Stimulated activated CD8-positive, alpha-beta memory T cell treated with anti-CD3 and anti-CD28 coated beads, Interleukin-12 subunit alpha, Interleukin-12 subunit beta, amount 100 ng/mL, for 4 hours (primary cell): ENCODE measurements at regions not wholly inside any gene's neighbourhood (a gene's known extent, or its start where the extent isn't known, plus 50 kb on each side); places are given as distances from the start of the nearest gene placed in this dataset.
"Not testable (repeated sequence)": the region's sequence is repeated elsewhere in the genome, so short reads cannot be mapped to it uniquely, and the experiment has no call there.

Source experiments
- DNase-seq: peaks from one replicate; pipeline ENCODE4 v3.0.0-alpha.2; 2020; ENCODE audit warnings: low read depth

DNA sequence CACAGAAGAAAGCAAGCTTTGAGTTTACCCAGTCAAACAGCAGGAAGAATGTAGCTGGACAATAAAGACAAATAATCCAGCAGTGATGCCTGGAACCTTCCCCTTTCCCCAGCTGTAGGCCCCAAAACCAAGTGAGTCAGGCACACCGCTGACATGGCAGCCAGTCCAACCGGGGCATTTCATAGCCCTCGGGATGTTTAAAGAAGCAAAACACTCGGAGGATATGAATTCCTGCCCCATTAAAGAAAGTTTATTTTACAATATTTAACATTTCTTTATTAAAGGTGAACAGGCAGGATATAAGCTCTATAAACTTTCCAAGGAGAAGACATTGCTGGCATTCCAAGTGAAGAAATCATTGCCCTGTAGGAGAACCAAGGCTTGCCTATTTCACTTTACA lies 507.6 kb upstream of the TNP1 start:
- DNase-seq: no peak

DNA sequence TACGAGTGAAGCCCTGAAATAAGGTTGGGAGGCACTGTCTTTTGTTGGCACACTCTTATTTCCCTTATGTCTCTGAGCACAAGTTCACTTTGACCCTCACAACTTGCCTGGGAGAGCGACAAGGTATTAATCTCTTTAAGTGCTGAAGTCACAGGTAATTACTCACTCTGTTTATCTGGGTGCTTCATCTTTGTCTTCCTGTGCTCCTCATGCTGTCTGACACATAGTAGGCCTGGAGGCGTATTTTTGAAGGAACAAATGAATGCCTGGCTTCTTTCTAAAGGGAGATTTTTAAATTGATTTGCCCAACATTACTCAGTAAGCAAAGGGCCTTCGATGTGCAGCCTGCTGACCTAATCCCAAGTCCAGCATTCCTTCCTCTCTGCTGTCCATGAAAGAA lies 507.1 kb upstream of the TNP1 start:
- DNase-seq: no peak

DNA sequence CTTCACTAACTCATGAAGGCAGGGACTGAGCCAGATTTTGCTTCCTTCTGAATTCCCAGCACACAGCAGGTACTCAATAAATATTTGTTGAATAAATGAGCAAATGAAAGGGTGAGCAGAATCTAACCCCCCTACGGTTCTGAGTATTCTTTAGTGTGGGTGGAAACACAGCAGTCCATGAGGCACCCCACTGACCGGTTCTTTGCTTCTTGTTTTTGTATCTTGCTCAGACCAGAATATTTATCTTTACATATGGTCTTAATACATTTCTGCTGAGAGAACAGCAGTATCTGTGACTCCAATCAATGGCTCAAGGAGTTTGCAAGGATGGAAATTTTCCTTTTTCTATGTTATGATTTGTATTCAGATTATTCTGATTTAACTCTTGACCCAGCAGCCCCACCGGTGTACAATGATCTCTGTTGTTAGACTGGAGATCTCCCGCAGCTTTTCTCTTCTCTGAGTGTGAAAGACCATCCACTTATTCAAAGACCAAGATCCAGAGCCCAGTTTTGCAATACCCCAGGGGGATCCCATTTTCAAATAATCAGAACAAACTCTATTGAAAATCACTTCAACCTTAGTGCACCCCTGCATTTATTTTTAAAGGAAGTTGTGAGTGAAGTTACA lies 506.5 kb upstream of the TNP1 start:
- no peak for DNase-seq

DNA sequence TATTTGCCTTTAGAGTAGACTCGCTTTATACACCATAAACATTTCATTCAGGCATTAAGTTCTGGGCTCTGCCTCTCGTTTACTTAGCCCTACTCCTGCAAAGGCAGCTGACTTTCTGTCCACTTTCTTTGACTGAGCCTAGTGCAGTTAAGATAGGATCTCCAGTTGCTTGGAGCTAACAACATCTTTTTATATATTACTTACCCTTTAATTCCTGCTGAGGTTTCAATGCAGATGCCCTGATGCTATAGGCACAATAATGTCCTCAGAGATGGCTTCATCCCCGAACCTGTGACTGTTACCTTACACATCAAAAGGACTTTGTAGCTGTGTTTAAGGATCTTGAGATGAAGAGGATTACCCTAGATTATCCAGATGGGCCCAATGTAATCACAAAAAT lies 505.8 kb upstream of the TNP1 start:
- DNase-seq: no peak

DNA sequence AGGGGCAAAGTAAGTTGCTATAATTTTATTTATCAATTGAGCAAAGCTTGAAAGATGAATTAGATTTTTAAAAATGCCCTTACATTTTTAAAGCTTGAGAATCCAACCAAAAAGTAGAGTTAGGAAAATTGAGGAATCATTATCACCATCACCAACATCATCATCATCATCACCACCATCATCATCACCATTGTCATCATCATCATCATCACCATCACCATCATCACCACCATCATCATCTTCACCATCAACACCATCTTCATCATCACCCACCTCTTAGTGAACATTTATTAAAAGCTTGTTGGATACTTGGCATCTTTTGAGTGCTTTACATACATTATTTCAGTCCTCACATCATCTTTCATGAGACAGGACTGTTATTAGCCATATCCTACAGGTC lies 504.4 kb upstream of the TNP1 start:
- no peak for DNase-seq

DNA sequence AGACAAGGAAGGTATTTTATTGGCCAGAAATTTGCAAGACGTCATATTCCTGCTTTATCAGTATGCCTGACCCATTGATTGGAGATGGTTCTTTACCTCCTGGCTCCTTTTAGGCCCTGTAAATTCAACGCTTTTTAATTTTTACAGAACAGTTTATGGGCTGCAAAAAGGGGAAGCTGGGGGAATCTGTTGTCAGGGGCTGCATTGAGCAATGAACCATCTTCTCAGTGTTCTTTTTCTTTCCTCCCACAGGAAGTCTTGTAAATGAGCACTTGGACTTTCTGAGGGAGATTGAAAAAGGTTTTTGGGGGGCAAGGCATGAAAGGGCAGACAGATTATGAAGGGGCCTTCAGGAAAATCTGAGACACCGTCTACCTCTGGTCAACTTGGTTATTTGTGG lies 503.6 kb upstream of the TNP1 start:
- DNase-seq: no peak

DNA sequence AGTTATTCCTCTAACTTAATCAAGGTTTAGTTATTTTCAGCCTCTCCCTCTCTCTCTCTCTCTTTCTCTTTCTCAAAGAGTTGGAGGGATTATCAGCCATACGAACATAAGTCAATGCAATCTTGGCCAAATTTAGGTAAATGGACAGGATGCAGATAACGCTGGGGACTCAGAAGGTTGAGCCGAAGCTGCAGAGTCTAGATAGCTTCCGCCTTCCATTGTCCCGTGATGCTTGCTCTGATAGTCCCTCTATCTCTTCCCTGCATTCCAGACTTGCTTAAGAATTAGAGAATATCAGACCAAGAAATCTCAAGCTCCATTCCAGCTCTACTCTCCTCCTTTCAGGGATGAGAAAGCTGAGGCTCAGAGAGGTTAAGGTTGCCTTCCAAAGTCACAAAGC lies 502.8 kb upstream of the TNP1 start:
- no peak for DNase-seq

DNA sequence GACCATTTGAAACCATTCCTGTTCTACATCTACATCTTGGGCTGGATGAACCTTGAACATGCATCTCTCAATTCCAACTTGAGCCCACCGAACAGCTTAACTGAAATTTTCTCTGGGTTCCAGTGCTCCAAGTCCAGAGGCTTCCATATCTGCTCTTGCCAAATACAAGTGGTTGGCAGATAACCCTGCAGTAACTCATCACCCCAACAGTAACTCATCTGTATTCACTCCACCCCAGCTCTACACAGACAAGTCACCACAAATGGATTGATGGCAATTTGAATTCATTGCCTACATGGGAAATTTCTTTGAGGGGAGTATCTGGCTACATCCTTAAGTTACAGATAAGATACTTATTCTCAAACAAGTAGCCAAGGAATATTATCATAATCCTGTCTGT lies 502.4 kb upstream of the TNP1 start:
- no peak for DNase-seq

DNA sequence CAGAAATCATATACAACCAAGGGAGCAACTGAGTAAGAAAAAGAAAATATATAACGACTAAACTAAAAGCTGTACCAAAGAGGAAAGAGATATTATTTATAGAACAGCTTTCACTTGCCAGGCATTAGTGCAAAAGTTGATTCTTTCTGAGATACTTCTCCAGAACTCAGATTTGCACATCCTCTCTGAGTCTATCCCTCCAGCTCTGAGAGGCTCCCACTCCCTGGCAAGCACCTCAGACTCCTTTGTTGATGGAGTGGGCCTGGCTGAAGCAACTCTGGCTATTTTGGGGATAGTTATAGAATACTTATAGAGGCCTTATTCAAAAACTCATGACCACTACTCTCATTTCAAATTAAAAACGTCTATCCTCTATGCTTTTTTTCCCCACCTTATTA lies 501.6 kb upstream of the TNP1 start:
- no peak for DNase-seq

DNA sequence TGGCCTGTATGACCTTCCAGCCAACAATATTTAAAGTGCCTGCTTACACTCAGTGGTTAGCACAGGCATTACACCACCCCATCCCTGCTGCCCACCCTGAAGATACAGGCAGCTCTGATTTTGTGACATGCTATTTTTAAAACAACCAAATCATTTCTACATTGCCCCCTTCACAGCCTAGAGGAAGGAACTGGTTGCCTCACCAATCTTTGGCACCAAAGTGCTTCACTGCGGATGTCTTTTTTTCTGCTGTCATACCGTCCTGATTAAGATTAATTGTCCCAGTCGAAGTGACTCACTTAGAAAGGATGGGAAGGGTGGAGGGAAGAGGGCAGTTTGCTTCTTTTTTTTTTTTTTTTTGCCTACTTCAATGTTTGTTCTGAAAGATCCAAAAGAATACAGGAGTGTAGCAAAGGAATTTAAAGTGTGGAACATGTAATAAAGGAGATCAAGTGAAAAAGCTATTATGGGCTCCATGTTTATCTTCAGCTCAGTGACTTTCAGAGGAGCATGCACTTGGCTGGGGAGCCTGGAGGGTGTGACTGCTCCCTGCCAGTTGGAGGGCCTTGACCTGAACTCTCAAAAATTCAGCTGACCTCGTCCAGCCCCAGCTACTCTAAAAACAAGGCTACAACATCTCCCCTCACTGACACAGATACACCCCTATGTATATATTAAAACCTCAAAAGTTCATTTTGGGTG lies 501.1 kb upstream of the TNP1 start:
- no peak for DNase-seq

DNA sequence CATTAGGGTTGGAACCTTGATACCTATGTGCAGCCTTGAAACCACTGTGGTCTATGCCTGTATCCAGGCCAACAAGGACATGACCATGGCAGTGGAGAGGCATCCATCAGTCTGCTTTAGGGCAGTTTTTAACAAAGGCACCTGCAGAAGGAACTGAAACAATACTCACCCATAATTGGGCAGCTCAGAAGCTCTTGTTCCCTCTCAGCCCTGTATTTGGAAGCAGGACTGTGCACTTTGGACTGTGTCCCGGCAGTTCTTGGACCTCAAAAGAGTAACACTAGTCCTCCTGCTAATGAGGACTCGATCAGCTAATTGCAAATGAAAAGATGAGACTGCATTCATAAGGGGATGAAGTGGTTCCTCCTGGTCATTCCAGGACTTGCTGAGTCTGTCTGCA lies 500.2 kb upstream of the TNP1 start:
- DNase-seq: no peak

DNA sequence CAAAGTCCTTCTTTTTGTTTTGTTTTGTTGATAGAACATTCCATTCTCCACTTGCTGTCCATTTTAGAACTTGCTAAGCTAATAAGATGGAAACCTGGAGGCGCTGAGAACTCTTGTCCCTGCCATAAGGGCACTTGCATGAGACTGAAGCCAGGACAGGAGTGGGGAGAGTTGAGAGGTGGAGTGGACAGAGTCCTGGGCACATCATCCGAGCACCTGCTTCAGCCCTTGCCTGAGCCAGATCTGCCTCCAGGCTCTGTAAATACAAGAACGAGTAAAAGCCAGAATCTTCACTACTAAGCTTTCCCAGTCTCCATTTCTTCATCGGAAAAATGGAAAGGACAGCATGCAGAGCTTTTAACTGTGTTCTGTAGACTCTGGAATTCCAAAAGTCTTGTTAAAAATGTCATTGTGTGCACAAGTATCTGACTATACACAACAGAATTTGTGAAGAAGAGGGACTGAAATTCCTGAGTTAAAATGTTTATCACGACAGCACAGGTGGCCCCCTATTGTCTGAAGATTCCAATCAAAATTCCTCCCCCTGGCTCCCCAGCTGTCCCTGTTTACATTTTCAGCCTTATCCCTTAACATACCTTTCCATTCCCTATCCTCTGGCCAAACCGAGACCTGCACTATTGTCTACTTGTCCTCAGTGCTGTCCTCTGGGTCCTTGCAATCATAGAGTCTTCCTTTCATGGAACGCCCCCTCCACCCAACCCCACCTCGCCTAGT lies 498.2 kb upstream of the TNP1 start:
- no peak for DNase-seq

DNA sequence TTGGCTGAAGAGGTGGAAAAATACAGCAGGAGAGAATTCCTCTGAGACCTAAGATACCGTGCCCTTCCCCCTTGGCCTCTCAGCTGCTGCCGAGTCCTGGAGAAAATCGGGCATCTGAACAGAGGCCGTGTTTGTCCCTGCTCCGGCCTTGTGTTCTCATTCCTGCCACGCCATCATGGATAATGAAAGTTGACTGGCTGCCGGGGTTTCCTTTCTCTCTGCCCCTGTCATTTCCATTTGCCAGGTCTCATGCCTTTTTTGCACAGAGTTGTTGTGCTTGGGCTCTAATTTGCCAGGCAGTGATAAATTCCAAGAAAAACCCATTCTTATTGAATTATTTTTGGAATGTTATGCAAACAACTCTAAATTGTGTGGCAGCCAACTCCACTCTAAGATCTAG lies 496.9 kb upstream of the TNP1 start:
- no peak for DNase-seq

DNA sequence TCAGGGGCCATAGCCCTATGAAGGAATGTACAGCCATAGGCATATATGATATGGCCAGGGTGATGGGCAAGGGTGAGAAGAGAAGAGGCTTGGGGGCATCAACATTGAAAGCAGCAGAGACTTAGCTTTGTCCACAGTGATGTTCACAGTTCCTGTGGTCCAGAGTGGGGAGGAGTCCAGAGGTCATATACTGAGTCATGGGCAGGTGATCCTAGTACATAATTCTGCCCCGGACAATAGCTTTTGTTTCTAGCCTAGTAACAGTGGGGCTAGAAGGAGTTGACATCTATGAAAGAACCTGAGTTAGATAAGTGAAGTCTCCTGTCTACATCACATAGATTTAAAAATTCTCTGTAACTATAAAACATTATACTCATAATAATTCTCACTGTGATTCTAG lies 496.3 kb upstream of the TNP1 start:
- no peak for DNase-seq

DNA sequence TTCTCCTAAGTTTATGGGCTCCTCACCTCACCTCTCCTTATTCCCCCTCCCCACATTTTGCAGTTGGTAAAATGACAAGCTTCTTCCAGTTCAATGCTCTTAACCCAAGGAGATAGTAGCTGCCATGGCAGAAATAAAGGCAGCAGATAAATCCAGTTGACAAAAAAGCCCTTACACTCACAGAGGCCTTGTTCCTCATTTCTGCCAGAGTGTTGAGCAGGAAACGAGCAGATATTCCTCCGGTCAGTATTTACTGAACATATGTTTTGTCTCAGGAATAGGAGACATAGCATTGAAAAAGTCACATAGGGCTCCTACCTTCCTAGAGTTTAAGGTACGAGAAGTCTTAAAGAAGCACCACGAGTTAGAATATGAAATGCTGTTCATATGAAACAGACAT lies 493.7 kb upstream of the TNP1 start:
- no peak for DNase-seq

DNA sequence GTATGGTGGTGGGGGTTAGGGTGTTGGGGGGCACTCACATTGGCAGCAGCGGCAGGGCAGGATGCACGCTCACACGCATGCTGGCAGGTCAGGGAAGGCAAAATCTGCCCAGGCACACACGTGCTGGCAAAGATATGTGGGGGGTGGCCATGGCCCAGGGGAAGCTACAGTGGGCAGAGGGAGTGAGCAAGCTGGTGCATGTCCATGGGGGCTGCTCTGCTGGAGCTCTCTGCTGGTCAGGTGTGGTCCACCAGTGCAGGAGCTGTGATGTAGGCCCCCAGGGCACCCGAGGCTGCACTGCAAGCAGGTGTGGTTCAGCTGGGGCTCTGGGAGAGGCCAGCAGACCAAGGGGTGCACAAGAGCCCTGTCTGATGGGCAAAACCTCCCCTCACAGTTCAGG lies 491.5 kb upstream of the TNP1 start:
- DNase-seq: no peak

DNA sequence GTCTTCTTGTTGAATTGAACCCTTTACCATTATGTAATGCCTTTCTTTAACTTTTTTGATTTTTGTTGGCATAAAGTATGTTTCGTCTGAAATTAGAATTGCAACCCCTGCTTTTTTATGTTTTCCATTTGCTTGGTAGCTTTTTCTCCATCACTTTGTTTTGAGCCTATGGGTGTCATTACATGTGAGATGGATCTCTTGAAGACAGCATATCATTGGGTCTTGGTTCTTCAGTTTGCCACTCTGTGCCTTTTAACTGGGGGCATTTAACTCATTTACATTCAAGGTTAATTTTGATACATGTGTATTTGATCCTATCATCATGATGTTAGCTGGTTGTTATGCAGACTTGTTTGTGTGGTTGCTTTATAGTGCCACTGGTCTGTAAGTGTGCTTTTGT lies 489.4 kb upstream of the TNP1 start:
- DNase-seq: no peak

DNA sequence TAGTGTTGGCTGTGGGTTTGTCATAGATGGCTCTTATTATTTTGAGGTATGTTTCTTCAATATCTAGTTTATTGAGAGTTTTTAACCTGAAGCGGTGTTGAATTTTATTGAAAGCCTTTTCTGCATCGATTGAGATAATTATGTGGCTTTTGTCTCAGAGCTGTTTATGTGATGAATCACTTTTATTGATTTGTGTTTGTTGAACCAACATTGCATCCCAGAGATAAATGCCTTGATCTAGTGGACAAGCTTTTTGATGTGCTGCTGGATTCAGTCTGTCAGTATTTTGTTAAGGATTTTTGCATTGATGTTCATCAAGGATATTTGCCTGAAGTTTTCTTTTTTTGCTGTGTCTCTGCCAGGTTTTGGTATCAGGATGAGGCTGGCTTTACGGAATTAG lies 487.8 kb upstream of the TNP1 start:
- DNase-seq: not testable (repeated sequence)

DNA sequence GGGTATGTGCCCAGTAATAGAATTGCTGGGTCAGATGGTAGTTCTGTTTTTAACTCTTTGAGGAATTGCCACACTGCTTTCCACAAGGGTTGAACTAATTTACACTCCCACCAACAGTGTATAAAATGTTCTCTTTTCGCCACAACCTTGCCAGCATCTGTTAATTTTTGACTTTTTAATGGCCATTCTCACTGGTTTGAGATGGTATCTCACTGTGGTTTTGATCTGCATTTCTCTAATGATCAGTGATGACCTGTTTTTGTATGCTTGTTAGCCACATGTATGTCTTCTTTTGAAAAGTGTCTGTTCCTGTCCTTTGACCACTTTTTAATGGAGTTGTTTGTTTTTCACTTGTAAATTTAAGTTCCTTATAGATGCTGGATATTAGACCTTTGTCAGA lies 486.2 kb upstream of the TNP1 start:
- not testable (repeated sequence) for DNase-seq

DNA sequence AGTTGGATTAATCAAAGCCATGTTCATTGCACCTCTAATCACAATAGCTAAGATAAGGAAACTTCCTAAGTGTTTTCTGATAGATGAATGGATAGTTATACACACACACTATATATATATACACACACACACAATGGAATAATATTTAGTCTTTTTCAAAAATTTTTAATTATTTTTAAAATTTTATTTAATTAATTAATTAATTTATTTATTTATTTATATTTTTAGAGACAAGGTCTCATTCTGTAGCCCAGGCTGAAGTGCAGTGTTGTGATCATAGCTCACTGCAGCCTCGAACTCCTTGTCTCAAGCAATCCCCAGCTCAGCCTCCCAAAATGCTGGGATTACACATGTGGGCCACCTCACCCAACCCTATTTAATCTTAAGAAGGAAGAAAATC lies 481.0 kb upstream of the TNP1 start:
- no peak for DNase-seq

DNA sequence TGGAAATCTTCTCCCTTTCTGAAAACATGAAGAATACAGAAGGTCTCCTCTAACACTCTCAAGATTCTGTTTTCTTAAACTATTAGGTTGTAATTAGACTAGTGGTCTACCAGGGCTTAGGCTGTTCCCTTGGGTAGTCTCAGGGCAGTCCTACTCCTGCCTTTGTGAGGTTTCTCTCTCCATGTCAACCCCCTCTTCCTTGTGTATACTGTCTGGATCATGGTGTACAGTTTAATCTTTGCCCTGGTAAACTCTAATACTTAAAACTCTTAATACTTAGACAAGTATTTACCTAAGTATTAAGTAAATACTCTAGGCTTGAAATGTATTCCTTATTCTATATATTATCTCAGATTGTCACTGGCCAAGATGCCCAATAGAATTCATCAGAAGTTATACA lies 480.3 kb upstream of the TNP1 start:
- DNase-seq: no peak

DNA sequence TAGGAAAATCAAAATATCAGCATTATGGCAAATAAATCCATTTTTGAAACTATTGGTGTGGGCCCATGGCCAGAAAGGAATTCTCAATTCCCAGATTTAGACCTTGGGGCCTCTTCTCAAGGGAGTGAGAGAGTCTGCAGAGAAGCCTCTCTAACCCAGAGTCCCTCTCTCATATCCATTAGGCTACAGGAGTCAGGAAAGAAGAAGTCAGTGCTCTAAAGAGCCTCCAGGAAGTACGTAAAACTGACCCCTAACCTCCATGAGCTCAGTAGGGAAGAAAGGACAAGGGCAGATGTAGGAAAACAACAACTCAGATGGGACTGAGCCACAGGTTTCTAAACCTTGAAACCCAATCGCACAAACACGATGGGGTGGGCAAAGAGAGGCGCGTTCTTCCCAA lies 479.9 kb upstream of the TNP1 start:
- no peak for DNase-seq

DNA sequence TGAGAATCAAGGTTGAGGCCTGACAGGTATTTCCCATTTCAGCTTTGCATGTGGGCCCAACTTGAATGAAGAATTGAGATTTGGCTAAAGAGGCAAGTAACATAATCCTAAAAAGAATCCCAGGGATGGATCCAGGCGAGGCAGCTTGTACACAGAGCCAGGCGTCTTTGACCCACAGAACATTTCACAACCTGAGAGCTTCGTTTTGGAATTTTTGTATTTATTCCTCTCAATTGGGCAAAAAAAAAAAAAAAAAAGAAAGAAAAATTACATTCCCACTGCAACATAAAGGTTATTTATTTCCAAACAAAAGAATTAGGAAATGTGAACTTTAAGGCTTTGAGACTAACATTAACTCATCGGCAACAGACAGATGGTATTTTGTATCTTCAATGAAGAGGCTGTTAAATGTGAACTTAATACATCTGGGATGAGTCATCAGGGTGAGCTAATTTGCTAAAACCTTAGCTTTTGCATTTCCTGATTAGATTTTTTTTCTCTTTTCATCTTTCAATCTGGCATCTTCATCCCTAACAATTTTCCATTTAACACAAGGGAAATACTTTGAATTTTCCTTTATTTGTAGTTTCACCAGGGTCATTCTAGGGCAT lies 478.5 kb upstream of the TNP1 start:
- no peak for DNase-seq
